ENCODE measurements at regions not wholly inside any gene's neighbourhood (a gene's known extent, or its start where the extent isn't known, plus 50 kb on each side); places are given as distances from the start of the nearest gene placed in this dataset.

- TF ChIP-seq CTCF (IDR thresholded peaks at IDR 0.05) (no peak), POLR2AphosphoS5 (IDR thresholded peaks at IDR 0.05; ENCODE audit: low read depth, low read length) (no peak), TCF7L2 (IDR thresholded peaks at IDR 0.05; ENCODE audit: low read depth, low read length) (no peak), SIN3A (IDR thresholded peaks at IDR 0.05; ENCODE audit: borderline replicate concordance, insufficient read depth, low read depth, low read length) (no peak)
Measured at GRCh38 chr9:3648722-3649246, 123.0 kb upstream of the RFX3 start.
